Hepatocyte (in vitro differentiated cells): ENCODE measurements at regions not wholly inside any gene's neighbourhood (a gene's known extent, or its start where the extent isn't known, plus 50 kb on each side); places are given as distances from the start of the nearest gene placed in this dataset.

Source experiments
- CTCF ChIP-seq: fragments of 200-600 bp; sonication (generic); IDR thresholded peaks from 2 replicates; pipeline ENCODE4 v1.5.1; 2016; ENCODE audit warnings: antibody characterized with exemption, mild to moderate bottlenecking; ENCODE audit not compliant: poor library complexity
- EZH2 ChIP-seq: fragments of 200-600 bp; sonication (generic); IDR thresholded peaks from 2 replicates; pipeline ENCODE4 v1.6.1; 2016; ENCODE audit warnings: antibody characterized with exemption, mild to moderate bottlenecking, borderline replicate concordance
- EZH2phosphoT487 ChIP-seq: fragments of 200-600 bp; sonication (generic); IDR thresholded peaks from one replicate; pipeline ENCODE4 v1.6.1; 2018; ENCODE audit warnings: antibody characterized with exemption, mild to moderate bottlenecking, low read depth, moderate library complexity; ENCODE audit not compliant: unreplicated experiment, severe bottlenecking

- TF ChIP-seq CTCF (no peak), EZH2phosphoT487 (no peak), EZH2 (no peak)
Measured at GRCh38 chr4:183801457-183802165, 103.5 kb upstream of the STOX2 start.
